ENCODE measurements at regions not wholly inside any gene's neighbourhood (a gene's known extent, or its start where the extent isn't known, plus 50 kb on each side); places are given as distances from the start of the nearest gene placed in this dataset.

DNA sequence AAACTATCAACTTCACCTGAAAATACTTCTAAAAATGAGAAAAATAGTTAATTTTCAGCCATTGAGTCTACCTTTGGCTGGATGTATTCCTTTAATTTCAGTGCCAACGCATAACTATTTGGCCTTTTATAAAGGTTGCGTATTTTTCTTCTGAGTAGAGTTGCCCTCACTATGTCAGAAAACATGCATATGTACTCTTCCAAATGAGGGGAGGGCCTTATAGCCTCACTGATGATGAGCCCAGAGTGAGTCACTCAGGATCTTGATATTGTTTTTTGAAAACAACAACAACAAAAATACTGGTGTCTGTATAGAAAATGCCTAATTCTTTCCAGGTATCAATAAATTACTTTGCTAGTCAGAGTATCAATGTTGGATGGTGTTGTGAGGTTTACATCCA is 349.3 kb downstream of the FBXO8 start:
- no peak for TF ChIP-seq EP300 (IDR thresholded peaks at IDR 0.05)
- no peak for TF ChIP-seq POLR2A (IDR thresholded peaks at IDR 0.05)
- TF ChIP-seq, protein P1, sequence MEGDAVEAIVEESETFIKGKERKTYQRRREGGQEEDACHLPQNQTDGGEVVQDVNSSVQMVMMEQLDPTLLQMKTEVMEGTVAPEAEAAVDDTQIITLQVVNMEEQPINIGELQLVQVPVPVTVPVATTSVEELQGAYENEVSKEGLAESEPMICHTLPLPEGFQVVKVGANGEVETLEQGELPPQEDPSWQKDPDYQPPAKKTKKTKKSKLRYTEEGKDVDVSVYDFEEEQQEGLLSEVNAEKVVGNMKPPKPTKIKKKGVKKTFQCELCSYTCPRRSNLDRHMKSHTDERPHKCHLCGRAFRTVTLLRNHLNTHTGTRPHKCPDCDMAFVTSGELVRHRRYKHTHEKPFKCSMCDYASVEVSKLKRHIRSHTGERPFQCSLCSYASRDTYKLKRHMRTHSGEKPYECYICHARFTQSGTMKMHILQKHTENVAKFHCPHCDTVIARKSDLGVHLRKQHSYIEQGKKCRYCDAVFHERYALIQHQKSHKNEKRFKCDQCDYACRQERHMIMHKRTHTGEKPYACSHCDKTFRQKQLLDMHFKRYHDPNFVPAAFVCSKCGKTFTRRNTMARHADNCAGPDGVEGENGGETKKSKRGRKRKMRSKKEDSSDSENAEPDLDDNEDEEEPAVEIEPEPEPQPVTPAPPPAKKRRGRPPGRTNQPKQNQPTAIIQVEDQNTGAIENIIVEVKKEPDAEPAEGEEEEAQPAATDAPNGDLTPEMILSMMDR (IDR thresholded peaks at IDR 0.05), result no peak
- no peak overlapping the region for H3K4me3 ChIP-seq
- no peak for DNase-seq
- no peak overlapping the region for H3K27ac ChIP-seq
- no peaks in the 10 kb centered on the region for H3K9me3 ChIP-seq
- 30 to 65% (median 36%) methylated on average over 2 of the region's 2 CpGs for WGBS, 3 donors
- H3K4me1 ChIP-seq (ENCODE audit: insufficient read depth), result peaks cover 3% of the 10 kb centered on the region
- H3K27me3 ChIP-seq, result no peaks in the 10 kb centered on the region
- no peaks in the 10 kb centered on the region for H3K36me3 ChIP-seq
- intact Hi-C loops (cut with DNase I), result no loop called here

DNA sequence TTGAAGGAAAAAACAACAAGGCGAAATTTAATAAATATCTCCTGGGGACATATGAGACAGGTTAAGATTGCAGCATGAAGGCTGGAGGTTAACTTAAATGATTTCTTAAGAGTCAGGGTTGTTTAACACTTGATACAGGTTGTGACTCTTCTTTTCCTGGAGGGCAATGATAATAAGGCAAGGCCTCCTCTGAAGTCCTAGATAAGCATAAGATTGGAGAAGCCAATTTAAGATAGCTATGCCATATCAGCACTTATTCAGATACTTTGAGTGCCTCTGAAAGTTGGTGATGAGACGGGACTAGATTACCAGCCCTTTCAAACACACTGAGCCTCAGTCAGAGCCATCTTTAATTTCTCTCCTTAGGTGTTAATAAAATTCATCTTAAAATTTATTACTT is 350.8 kb downstream of the FBXO8 start:
- Histone ChIP-seq H3K4me3 (no peak overlapping the region), H3K4me1 (ENCODE audit: insufficient read depth) (peaks cover 3% of the 10 kb centered on the region), H3K9me3 (no peaks in the 10 kb centered on the region), H3K27ac (no peak overlapping the region), H3K27me3 (no peaks in the 10 kb centered on the region), H3K36me3 (no peaks in the 10 kb centered on the region)
- TF ChIP-seq EP300 (IDR thresholded peaks at IDR 0.05), result no peak
- TF ChIP-seq, protein P1 (IDR thresholded peaks at IDR 0.05), result no peak
- TF ChIP-seq POLR2A (IDR thresholded peaks at IDR 0.05), result no peak
- WGBS, 3 donors, result 89 to 94% (median 93%) methylated on average over 2 of the region's 2 CpGs
- no peak for DNase-seq
- intact Hi-C loops (cut with DNase I), result no loop called here

DNA sequence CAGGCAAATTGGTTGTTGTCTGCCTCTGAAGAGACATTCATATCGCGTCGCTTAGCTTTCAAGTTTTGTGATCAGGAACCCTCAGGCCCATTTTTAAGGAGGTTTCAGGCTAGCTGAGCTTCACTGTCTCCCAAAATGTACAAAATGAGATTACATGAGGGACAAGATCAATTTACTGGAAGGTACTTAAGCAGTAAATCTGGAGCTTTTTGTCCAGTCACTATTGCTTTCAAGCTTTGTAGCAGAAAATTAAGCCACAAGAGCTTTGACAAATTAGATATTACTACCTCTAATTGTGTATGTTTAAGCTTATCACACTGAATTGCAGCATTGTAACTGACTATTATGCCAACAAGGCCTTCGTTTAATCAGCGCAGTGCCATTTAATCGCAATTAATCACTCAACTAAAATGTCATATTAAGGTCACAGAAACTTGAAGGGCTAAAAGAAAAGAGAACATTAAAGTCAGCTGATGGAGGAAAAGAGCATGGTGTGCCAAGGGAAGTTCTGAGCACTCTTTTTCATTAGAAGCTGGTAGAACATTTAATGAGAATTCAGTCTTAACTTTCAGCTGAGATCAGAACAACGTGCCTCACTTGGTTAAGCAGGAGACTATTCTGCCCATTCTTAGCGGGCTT is 353.0 kb downstream of the FBXO8 start:
- intact Hi-C loops (cut with DNase I), result no loop called here
- no peak for TF ChIP-seq EP300 (IDR thresholded peaks at IDR 0.05)
- TF ChIP-seq POLR2A (IDR thresholded peaks at IDR 0.05), result no peak
- TF ChIP-seq, protein P1 (IDR thresholded peaks at IDR 0.05), result no peak
- Histone ChIP-seq H3K4me3 (no peak overlapping the region), H3K4me1 (ENCODE audit: insufficient read depth) (peaks cover 3% of the 10 kb centered on the region), H3K27me3 (no peaks in the 10 kb centered on the region), H3K36me3 (no peaks in the 10 kb centered on the region), H3K27ac (no peak overlapping the region), H3K9me3 (no peaks in the 10 kb centered on the region)
- DNase-seq, result no peak
- 88 to 90% (median 89%) methylated on average over 8 of the region's 8 CpGs for WGBS, 3 donors

DNA sequence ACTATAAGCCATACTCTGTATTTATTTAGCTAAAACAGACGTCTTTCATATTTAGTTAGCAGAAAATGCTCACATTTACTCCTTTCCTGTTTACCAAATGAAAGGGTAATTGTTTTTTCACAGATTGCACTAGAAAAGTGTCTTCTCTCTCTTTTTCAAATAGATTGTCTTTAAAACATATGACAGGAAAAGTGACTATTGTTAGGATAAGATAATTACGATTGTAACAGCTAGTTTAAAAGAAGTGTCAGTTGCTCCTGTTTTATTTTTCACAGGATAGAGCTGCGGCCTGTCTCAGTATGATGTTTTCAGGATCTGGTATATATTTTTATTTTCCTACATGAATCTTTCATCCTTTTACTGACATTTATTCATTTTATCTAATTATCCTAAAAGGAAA is 353.5 kb downstream of the FBXO8 start:
- intact Hi-C loops (cut with DNase I), result no loop called here
- Histone ChIP-seq H3K27ac (no peak overlapping the region), H3K9me3 (no peaks in the 10 kb centered on the region), H3K36me3 (no peaks in the 10 kb centered on the region), H3K4me1 (ENCODE audit: insufficient read depth) (peaks cover 1% of the 10 kb centered on the region), H3K4me3 (no peak overlapping the region), H3K27me3 (no peaks in the 10 kb centered on the region)
- WGBS, 3 donors, result 88 to 90% (median 88%) methylated on average over 3 of the region's 3 CpGs
- no peak for DNase-seq
- TF ChIP-seq EP300 (IDR thresholded peaks at IDR 0.05), result no peak
- TF ChIP-seq, protein P1 (IDR thresholded peaks at IDR 0.05), result no peak
- TF ChIP-seq POLR2A (IDR thresholded peaks at IDR 0.05), result no peak
